ENCODE measurements at regions not wholly inside any gene's neighbourhood (a gene's known extent, or its start where the extent isn't known, plus 50 kb on each side); places are given as distances from the start of the nearest gene placed in this dataset.

GRCh38 chr13:107968470-107968869 lies 246.9 kb downstream of the LIG4 start:
- no peak for TF ChIP-seq JUN (IDR thresholded peaks at IDR 0.05; ENCODE audit: borderline replicate concordance, low read depth, low read length)
- no peak for TF ChIP-seq JUN (CRISPR knock-in tag; IDR thresholded peaks at IDR 0.05; ENCODE audit: borderline replicate concordance)
- no peak for TF ChIP-seq USF2 (CRISPR knock-in tag; IDR thresholded peaks at IDR 0.05)
- TF ChIP-seq ZNF253 (CRISPR knock-in tag; conservative IDR thresholded peaks at IDR 0.05), result no peak
- TF ChIP-seq RBM22 (IDR thresholded peaks at IDR 0.05; ENCODE audit: low read depth, low read length, poor library complexity, severe bottlenecking), result no peak
- no peak for TF ChIP-seq MAFK (IDR thresholded peaks at IDR 0.05; ENCODE audit: low read length)
- TF ChIP-seq C11orf30 (IDR thresholded peaks at IDR 0.05; ENCODE audit: low read depth), result no peak
- TF ChIP-seq KLF6 (CRISPR knock-in tag; IDR thresholded peaks at IDR 0.05; ENCODE audit: borderline replicate concordance), result no peak
- TF ChIP-seq ZNF518B (CRISPR knock-in tag; IDR thresholded peaks at IDR 0.05), result no peak
- TF ChIP-seq DPF2 (IDR thresholded peaks at IDR 0.05), result no peak
- TF ChIP-seq HDGF (IDR thresholded peaks at IDR 0.05), result no peak
- TF ChIP-seq CAMTA2 (CRISPR knock-in tag; conservative IDR thresholded peaks at IDR 0.05), result no peak
- TF ChIP-seq CTCF (IDR thresholded peaks at IDR 0.05 in 2 of 3, conservative IDR thresholded peaks at IDR 0.05 in 1 of 3; ENCODE audit: insufficient read depth in 2 of 3, low read depth in 1 of 3, low read length in 3 of 3), result no peak
- TF ChIP-seq CBFB (CRISPR knock-in tag; IDR thresholded peaks at IDR 0.05), result no peak
- no peak for TF ChIP-seq ZNF57 (CRISPR knock-in tag; IDR thresholded peaks at IDR 0.05)

Data from K562 (cell line).